PC-9 (cell line): ENCODE measurements at regions not wholly inside any gene's neighbourhood (a gene's known extent, or its start where the extent isn't known, plus 50 kb on each side); places are given as distances from the start of the nearest gene placed in this dataset.

Experiments
- BruUV-seq: library from RNA; stranded (reverse); fragments of 400-500 nt; replicated peaks from 2 replicates; lab custom pipeline; 2021; lab: Mats Ljungman, UMichigan
- CTCF ChIA-PET: fragments of 300-600 bp; sonication (Branson Sonifier 250); formaldehyde crosslinking; loops from one replicate; lab custom pipeline; 2022; ENCODE audit warnings: antibody characterized with exemption; lab: Charles Lee
- POLR2A ChIA-PET: fragments of 300-600 bp; sonication (Branson Sonifier 250); formaldehyde crosslinking; loops from one replicate; lab custom pipeline; 2022; ENCODE audit warnings: antibody characterized with exemption; ENCODE audit not compliant: unreplicated experiment; lab: Charles Lee
- DNase-seq, 2 experiments: peaks; one replicate each; pipeline versions ENCODE4 v3.0.0 to v3.0.0-alpha.2; 2015 to 2022; ENCODE audit warnings: mixed read lengths in 1 of 2
- H2AFZ ChIP-seq: fragments of 200-600 bp; sonication (generic); 2 replicates; pipeline ENCODE4 v1.8.1; 2017; ENCODE audit warnings: antibody characterized with exemption
- H3F3A ChIP-seq: fragments of 200-600 bp; sonication (generic); 2 replicates; pipeline ENCODE4 v1.8.1; 2017; ENCODE audit warnings: antibody characterized with exemption, mild to moderate bottlenecking, low read depth; ENCODE audit not compliant: insufficient read depth
- H3K27ac ChIP-seq: fragments of 200-600 bp; sonication (generic); 2 replicates; pipeline ENCODE4 v1.6.1; 2016; ENCODE audit warnings: mixed run types
- H3K27me3 ChIP-seq: fragments of 200-600 bp; sonication (generic); 2 replicates; pipeline ENCODE4 v1.6.1; 2016; ENCODE audit warnings: low read depth, mixed run types; ENCODE audit not compliant: insufficient read depth
- H3K36me3 ChIP-seq: fragments of 200-600 bp; sonication (generic); 2 replicates; pipeline ENCODE4 v1.6.1; 2016; ENCODE audit warnings: low read depth, mixed run types
- H3K4me1 ChIP-seq: fragments of 200-600 bp; sonication (generic); replicated peaks from 2 replicates; pipeline ENCODE4 v1.6.1; 2016; ENCODE audit warnings: mixed run types; ENCODE audit not compliant: insufficient read depth
- H3K4me2 ChIP-seq: fragments of 200-600 bp; sonication (generic); 2 replicates; pipeline ENCODE4 v1.6.1; 2017; ENCODE audit warnings: mixed run types
- H3K4me3 ChIP-seq: fragments of 200-600 bp; sonication (generic); 2 replicates; pipeline ENCODE4 v1.6.1; 2016; ENCODE audit warnings: mixed run types
- H3K79me2 ChIP-seq: fragments of 200-600 bp; sonication (generic); 2 replicates; pipeline ENCODE4 v1.6.1; 2017; ENCODE audit warnings: low read depth, mixed run types
- H3K9me2 ChIP-seq: fragments of 200-600 bp; sonication (generic); 2 replicates; pipeline ENCODE4 v1.8.1; 2017; ENCODE audit warnings: mild to moderate bottlenecking; ENCODE audit not compliant: insufficient read depth
- H3K9me3 ChIP-seq: fragments of 200-600 bp; sonication (generic); 2 replicates; pipeline ENCODE4 v1.8.1; 2016; ENCODE audit warnings: low read depth; ENCODE audit not compliant: insufficient read depth
- H4K20me1 ChIP-seq: fragments of 200-600 bp; sonication (generic); 2 replicates; pipeline ENCODE4 v1.8.1; 2017; ENCODE audit not compliant: insufficient read depth
- CTCF ChIP-seq: fragments of 200-600 bp; sonication (generic); conservative IDR thresholded peaks from 2 replicates; pipeline ENCODE4 v1.6.1; 2017; ENCODE audit warnings: mixed run types, antibody characterized with exemption, mild to moderate bottlenecking, moderate library complexity
- EZH2 ChIP-seq: fragments of 200-600 bp; sonication (generic); IDR thresholded peaks from 2 replicates; pipeline ENCODE4 v1.8.0; 2017; ENCODE audit warnings: antibody characterized with exemption, low read depth
- intact Hi-C: fragments of 100-400 bp; cut with micrococcal nuclease; formaldehyde crosslinking; loops from one replicate; pipeline ENCODE4 v1.10.0; 2022; ENCODE audit not compliant: unreplicated experiment

GRCh38 chr10:2714597-2714996 is 352.8 kb upstream of the PFKP start:
- DNase-seq = no peak
- Histone ChIP-seq H3K27ac (no peak overlapping the region), H3K4me2 (no peak overlapping the region), H3K4me1 (no peaks in the 10 kb centered on the region), H3K79me2 (no peaks in the 10 kb centered on the region), H3K36me3 (no peaks in the 10 kb centered on the region), H3K27me3 (no peaks in the 10 kb centered on the region; the same call in none of the 2 replicates), H3K9me2 (no peaks in the 10 kb centered on the region), H3F3A (no peaks in the 10 kb centered on the region), H4K20me1 (no peaks in the 10 kb centered on the region), H2AFZ (no peak overlapping the region), H3K9me3 (no peaks in the 10 kb centered on the region), H3K4me3 (no peak overlapping the region)
- CTCF ChIA-PET = no interaction called here
- TF ChIP-seq CTCF (no peak), EZH2 (no peak)
- intact Hi-C loops = no loop called here
- POLR2A ChIA-PET = no interaction called here
- BruUV-seq = no TSS peak

- intact Hi-C loops = no loop called here
- no peaks in the 10 kb centered on the region for H4K20me1 ChIP-seq
These were observed 363.4 kb upstream of the PFKP start for GRCh38 chr10:2703953-2704352.

GRCh38 chr10:2701802-2702201 is 365.5 kb upstream of the PFKP start:
- intact Hi-C loops = no loop called here
- Histone ChIP-seq H3K4me1 (no peaks in the 10 kb centered on the region), H3K9me2 (no peaks in the 10 kb centered on the region), H3F3A (no peaks in the 10 kb centered on the region), H4K20me1 (no peaks in the 10 kb centered on the region), H2AFZ (no peak overlapping the region), H3K4me3 (no peak overlapping the region), H3K9me3 (no peaks in the 10 kb centered on the region), H3K79me2 (no peaks in the 10 kb centered on the region), H3K27me3 (no peaks in the 10 kb centered on the region), H3K36me3 (no peaks in the 10 kb centered on the region), H3K27ac (no peak overlapping the region), H3K4me2 (no peak overlapping the region)
- ChIA-PET CTCF (no interaction called here), POLR2A (no interaction called here)
- TF ChIP-seq CTCF = no peak
- TF ChIP-seq EZH2 = no peak
- DNase-seq = no peak
- BruUV-seq = no TSS peak

More at GRCh38 chr10:2703953-2704352, 363.4 kb upstream of the PFKP start:
- no peak overlapping the region for H2AFZ ChIP-seq
- H3K9me3 ChIP-seq = no peaks in the 10 kb centered on the region
- no peaks in the 10 kb centered on the region for H3K27me3 ChIP-seq
- TF ChIP-seq CTCF = no peak
- TF ChIP-seq EZH2 = no peak
- no peaks in the 10 kb centered on the region for H3F3A ChIP-seq
- H3K4me3 ChIP-seq = no peak overlapping the region
- no peak overlapping the region for H3K27ac ChIP-seq
- no peaks in the 10 kb centered on the region for H3K79me2 ChIP-seq
- no peaks in the 10 kb centered on the region for H3K36me3 ChIP-seq
- BruUV-seq = no TSS peak
- ChIA-PET CTCF (no interaction called here), POLR2A (no interaction called here)
- DNase-seq = no peak
- H3K4me1 ChIP-seq = no peaks in the 10 kb centered on the region
- H3K4me2 ChIP-seq = no peak overlapping the region
- H3K9me2 ChIP-seq = no peaks in the 10 kb centered on the region
